ENCODE measurements at regions not wholly inside any gene's neighbourhood (a gene's known extent, or its start where the extent isn't known, plus 50 kb on each side); places are given as distances from the start of the nearest gene placed in this dataset.
A peak's percentile ranks its signal among the peaks of the same experiment; 100 is the strongest.

- Histone ChIP-seq H3K27ac (ENCODE audit: low read depth, low read length) (no peak overlapping the region), H3K4me3 (ENCODE audit: low read length) (no peak overlapping the region), H3K9me3 (ENCODE audit: insufficient read depth, low read depth, low read length) (no peaks in the 10 kb centered on the region), H3K4me1 (ENCODE audit: insufficient read depth, low read length) (no peaks in the 10 kb centered on the region), H3K27me3 (ENCODE audit: insufficient read depth, low read length) (peaks cover 40% of the 10 kb centered on the region), H3K36me3 (ENCODE audit: insufficient read depth, low read length) (no peaks in the 10 kb centered on the region), H3K9ac (ENCODE audit: low read depth, low read length) (no peak overlapping the region)
- whole genome bisulfite sequencing = 91% methylated on average over 3 of the region's 3 CpGs
These were observed 254.1 kb downstream of the DHX35 start for GRCh38 chr20:39216195-39216594.

- WGBS = 60% methylated on average over 2 of the region's 2 CpGs
- Histone ChIP-seq H3K9ac (ENCODE audit: low read depth, low read length) (no peak overlapping the region), H3K9me3 (ENCODE audit: insufficient read depth, low read depth, low read length) (no peaks in the 10 kb centered on the region), H3K27me3 (ENCODE audit: insufficient read depth, low read length) (peaks cover 43% of the 10 kb centered on the region), H3K4me1 (ENCODE audit: insufficient read depth, low read length) (peaks cover 7% of the 10 kb centered on the region), H3K36me3 (ENCODE audit: insufficient read depth, low read length) (no peaks in the 10 kb centered on the region), H3K27ac (ENCODE audit: low read depth, low read length) (no peak overlapping the region), H3K4me3 (ENCODE audit: low read length) (no peak overlapping the region)
These were observed 252.7 kb downstream of the DHX35 start for GRCh38 chr20:39214828-39215227.

DNA sequence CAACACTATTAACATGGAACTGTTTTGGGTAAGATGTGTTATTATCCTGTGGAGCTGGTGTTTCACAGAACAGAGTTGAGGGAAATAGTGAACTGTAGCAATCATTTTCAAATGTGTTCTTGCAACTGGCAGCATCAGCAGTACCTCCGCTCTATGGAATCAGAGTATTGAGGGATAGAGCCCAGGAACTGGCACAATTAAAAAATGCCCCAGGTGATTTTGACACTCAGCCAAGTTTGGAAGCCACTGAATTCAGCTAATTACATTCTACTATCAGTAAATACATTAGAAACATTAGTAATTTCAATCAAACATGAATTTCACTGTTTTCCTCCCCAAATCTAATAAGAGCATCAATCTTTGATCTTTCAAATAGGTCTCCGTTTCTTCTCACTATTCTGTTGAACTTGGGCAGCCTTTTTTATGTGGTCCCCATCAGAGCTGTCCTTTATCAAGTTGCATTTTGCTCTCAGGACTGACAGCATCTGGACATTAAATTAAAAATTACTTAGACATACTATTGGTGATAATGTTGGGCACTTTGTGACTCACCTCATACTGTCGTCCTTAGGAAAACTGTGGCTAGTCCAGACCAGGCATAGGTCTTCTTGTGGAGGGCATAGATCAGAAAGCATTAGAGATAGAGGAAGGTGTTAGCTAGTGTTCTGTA lies 251.5 kb downstream of the DHX35 start:
- H3K9me3 ChIP-seq (ENCODE audit: insufficient read depth, low read depth, low read length) = no peaks in the 10 kb centered on the region
- H3K9ac ChIP-seq (ENCODE audit: low read depth, low read length) = no peak overlapping the region
- peaks cover 52% of the 10 kb centered on the region for H3K27me3 ChIP-seq (ENCODE audit: insufficient read depth, low read length)
- WGBS = 90% methylated on average over 3 of the region's 3 CpGs
- H3K36me3 ChIP-seq (ENCODE audit: insufficient read depth, low read length) = no peaks in the 10 kb centered on the region
- no peak overlapping the region for H3K4me3 ChIP-seq (ENCODE audit: low read length)
- peaks cover 7% of the 10 kb centered on the region for H3K4me1 ChIP-seq (ENCODE audit: insufficient read depth, low read length)
- no peak overlapping the region for H3K27ac ChIP-seq (ENCODE audit: low read depth, low read length)

GRCh38 chr20:39211060-39211748 lies 249.1 kb downstream of the DHX35 start:
- no peak overlapping the region for H3K4me3 ChIP-seq (ENCODE audit: low read length)
- peaks cover 7% of the 10 kb centered on the region for H3K4me1 ChIP-seq (ENCODE audit: insufficient read depth, low read length)
- no peaks in the 10 kb centered on the region for H3K36me3 ChIP-seq (ENCODE audit: insufficient read depth, low read length)
- H3K27ac ChIP-seq (ENCODE audit: low read depth, low read length) = no peak overlapping the region
- 48% methylated on average over 5 of the region's 5 CpGs for WGBS
- no peak overlapping the region for H3K9ac ChIP-seq (ENCODE audit: low read depth, low read length)
- no peaks in the 10 kb centered on the region for H3K9me3 ChIP-seq (ENCODE audit: insufficient read depth, low read depth, low read length)
- H3K27me3 ChIP-seq (ENCODE audit: insufficient read depth, low read length) = peaks cover 53% of the 10 kb centered on the region

- H3K4me3 ChIP-seq (ENCODE audit: low read length) = no peak overlapping the region
- H3K36me3 ChIP-seq (ENCODE audit: insufficient read depth, low read length) = no peaks in the 10 kb centered on the region
- peaks cover 7% of the 10 kb centered on the region for H3K4me1 ChIP-seq (ENCODE audit: insufficient read depth, low read length)
- 61% methylated on average over 11 of the region's 11 CpGs for WGBS
- H3K27ac ChIP-seq (ENCODE audit: low read depth, low read length) = no peak overlapping the region
- no peak overlapping the region for H3K9ac ChIP-seq (ENCODE audit: low read depth, low read length)
- no peaks in the 10 kb centered on the region for H3K9me3 ChIP-seq (ENCODE audit: insufficient read depth, low read depth, low read length)
- H3K27me3 ChIP-seq (ENCODE audit: insufficient read depth, low read length) = peaks cover 53% of the 10 kb centered on the region
These were observed 248.3 kb downstream of the DHX35 start for GRCh38 chr20:39210341-39211036.

DNA sequence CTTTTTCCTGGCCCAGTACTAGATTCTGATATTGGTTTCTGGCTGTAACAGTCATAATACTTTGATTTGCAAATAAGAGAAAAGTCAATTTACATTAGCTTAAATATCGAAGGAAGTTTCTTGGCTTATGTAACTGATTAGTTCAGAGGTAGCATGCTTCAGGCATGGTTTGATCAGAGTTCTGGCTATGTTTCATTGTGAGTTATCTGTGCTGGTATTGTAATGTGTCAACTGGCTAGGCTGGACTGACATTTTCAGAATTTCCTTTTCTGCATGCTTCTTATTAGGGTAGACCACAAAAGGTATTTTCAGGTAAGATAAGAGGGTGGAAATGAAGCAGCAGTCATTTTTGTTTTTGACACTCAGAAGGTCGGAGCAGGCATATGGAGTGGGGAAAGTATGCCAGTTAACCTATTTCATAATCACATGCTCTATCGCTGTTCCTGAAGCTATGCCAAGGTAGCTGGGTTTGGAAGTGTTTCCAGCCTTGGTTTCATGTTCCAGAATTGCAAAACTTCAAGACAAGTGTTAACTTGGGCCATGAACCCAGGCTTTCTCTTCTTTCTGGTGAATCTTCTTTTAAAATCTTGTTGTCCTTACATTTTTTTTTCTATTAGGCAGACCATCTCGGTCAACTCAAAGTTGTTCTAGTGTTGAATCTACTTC lies 244.9 kb downstream of the DHX35 start:
- H3K4me1 ChIP-seq (ENCODE audit: insufficient read depth, low read length) = peaks cover 7% of the 10 kb centered on the region
- no peak overlapping the region for H3K27ac ChIP-seq (ENCODE audit: low read depth, low read length)
- no peak overlapping the region for H3K4me3 ChIP-seq (ENCODE audit: low read length)
- peaks cover 32% of the 10 kb centered on the region for H3K27me3 ChIP-seq (ENCODE audit: insufficient read depth, low read length)
- H3K36me3 ChIP-seq (ENCODE audit: insufficient read depth, low read length) = no peaks in the 10 kb centered on the region
- no peak overlapping the region for H3K9ac ChIP-seq (ENCODE audit: low read depth, low read length)
- peaks cover 5% of the 10 kb centered on the region for H3K9me3 ChIP-seq (ENCODE audit: insufficient read depth, low read depth, low read length)
- 92% methylated on average over 4 of the region's 4 CpGs for WGBS

DNA sequence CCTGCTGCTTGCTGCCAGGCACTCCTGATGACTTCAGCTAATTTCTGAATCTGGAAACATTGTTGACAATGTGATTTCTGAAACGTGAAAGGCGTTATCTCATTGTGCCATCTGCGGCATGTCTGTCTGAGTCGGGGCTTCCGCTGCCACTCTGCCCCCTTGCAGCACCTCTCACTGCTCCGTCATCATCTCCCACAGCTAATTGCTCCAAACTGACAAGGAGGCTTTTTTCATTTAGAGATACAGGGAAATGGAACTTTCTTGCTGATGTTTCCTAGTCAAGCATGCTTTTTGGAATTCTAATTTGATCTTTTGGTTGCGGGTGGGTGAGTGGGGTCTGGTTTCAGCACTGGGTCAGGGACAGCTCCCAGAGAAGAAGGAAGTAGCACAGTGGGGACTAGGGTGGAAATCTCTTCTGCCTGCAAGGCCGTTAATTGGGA lies 233.5 kb downstream of the DHX35 start:
- Histone ChIP-seq H3K4me1 (ENCODE audit: insufficient read depth, low read length) (peaks cover 7% of the 10 kb centered on the region), H3K36me3 (ENCODE audit: insufficient read depth, low read length) (no peaks in the 10 kb centered on the region), H3K27ac (ENCODE audit: low read depth, low read length) (no peak overlapping the region), H3K9ac (ENCODE audit: low read depth, low read length) (no peak overlapping the region), H3K4me3 (ENCODE audit: low read length) (no peak overlapping the region), H3K27me3 (ENCODE audit: insufficient read depth, low read length) (no peaks in the 10 kb centered on the region), H3K9me3 (ENCODE audit: insufficient read depth, low read depth, low read length) (no peaks in the 10 kb centered on the region)
- WGBS = 63% methylated on average over 8 of the region's 8 CpGs

DNA sequence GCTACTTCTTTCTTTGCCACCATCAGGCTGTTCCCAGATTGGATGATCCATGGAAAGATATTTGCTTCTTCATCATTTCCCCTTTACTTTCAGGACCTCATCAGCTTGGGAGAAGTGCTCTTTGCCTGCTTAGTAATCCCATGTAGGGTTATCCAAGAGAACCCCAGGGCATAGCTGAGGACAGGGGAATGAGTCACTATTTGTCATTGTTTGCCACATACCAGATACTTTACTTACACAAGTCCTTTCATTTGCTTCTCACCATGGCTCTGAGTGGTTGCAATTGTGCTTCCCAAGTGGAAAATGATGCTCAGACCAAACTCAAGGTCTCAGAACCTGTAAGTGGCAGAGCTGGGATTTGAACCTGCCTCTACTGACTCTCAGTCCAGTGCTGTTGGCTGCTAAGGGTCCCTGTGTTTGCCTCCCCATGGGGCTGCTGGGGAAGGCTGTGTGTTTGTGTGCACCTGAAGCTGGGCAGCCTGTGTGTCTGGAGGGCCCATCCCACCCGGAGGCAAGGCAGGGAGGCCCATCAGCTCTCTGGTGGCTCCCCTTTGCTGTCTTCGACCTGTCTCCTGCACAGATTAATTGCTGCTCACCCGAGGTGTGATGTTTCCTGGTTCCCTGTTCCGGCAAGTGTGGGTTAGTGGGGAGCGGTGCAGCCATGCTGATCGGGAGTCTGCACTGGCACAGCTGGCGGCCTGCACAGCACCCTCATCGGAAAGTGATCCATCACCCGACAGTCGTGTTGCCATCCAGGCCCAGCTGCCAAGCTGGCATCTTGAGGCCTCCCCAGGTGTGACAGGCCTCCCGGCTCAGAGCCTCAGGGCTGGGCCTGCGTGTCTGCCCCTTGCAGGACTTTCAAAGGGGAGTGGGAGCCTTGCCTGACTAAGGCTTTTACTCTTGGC lies 228.8 kb downstream of the DHX35 start:
- no peak overlapping the region for H3K9ac ChIP-seq (ENCODE audit: low read depth, low read length)
- peak overlapping the region; percentile 27; the same call in 1 of the 2 replicates for H3K27ac ChIP-seq (ENCODE audit: low read depth, low read length)
- no peak overlapping the region for H3K4me3 ChIP-seq (ENCODE audit: low read length)
- no peaks in the 10 kb centered on the region for H3K27me3 ChIP-seq (ENCODE audit: insufficient read depth, low read length)
- no peaks in the 10 kb centered on the region for H3K9me3 ChIP-seq (ENCODE audit: insufficient read depth, low read depth, low read length)
- no peaks in the 10 kb centered on the region for H3K36me3 ChIP-seq (ENCODE audit: insufficient read depth, low read length)
- WGBS = 88% methylated on average over 12 of the region's 12 CpGs
- H3K4me1 ChIP-seq (ENCODE audit: insufficient read depth, low read length) = peaks cover 7% of the 10 kb centered on the region

- Histone ChIP-seq H3K9me3 (ENCODE audit: insufficient read depth, low read depth, low read length) (peaks cover 8% of the 10 kb centered on the region; the same call in 1 of the 2 replicates), H3K27ac (ENCODE audit: low read depth, low read length) (no peak overlapping the region)
These were observed 226.2 kb downstream of the DHX35 start for GRCh38 chr20:39188266-39188765.

DNA sequence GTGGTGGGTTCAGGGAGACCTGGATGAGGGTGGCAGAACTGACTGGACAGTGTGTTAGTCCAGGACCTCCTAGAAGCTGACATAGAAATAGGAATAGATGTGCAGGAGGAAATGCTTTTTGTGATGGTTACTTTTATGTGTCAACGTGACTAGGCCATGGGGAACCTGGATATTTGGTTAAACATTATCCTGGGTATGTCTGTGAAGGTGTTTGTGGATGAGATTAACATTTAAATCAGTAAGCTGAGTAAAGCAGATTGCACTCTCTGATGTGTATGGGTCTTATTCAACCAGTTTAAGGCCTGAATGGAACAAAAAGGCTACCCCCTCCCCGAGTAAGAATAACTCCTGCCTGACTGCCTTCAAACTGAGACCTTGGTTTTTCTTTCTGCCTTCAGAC lies 219.3 kb downstream of the DHX35 start:
- Histone ChIP-seq H3K27me3 (ENCODE audit: insufficient read depth, low read length) (no peaks in the 10 kb centered on the region), H3K9ac (ENCODE audit: low read depth, low read length) (no peak overlapping the region)
- 77% methylated on average over 2 of the region's 2 CpGs for WGBS

More at GRCh38 chr20:39188266-39188765, 226.2 kb downstream of the DHX35 start:
- no peaks in the 10 kb centered on the region for H3K36me3 ChIP-seq (ENCODE audit: insufficient read depth, low read length)
- H3K4me1 ChIP-seq (ENCODE audit: insufficient read depth, low read length) = peaks cover 7% of the 10 kb centered on the region
- no peak overlapping the region for H3K9ac ChIP-seq (ENCODE audit: low read depth, low read length)
- H3K4me3 ChIP-seq (ENCODE audit: low read length) = no peak overlapping the region
- H3K27me3 ChIP-seq (ENCODE audit: insufficient read depth, low read length) = no peaks in the 10 kb centered on the region

More for the DNA sequence above, 219.3 kb downstream of the DHX35 start:
- H3K9me3 ChIP-seq (ENCODE audit: insufficient read depth, low read depth, low read length) = peaks cover 8% of the 10 kb centered on the region; the same call in 1 of the 2 replicates
- H3K4me1 ChIP-seq (ENCODE audit: insufficient read depth, low read length) = no peaks in the 10 kb centered on the region
- H3K36me3 ChIP-seq (ENCODE audit: insufficient read depth, low read length) = no peaks in the 10 kb centered on the region
- H3K4me3 ChIP-seq (ENCODE audit: low read length) = no peak overlapping the region
- no peak overlapping the region for H3K27ac ChIP-seq (ENCODE audit: low read depth, low read length)
